T follicular helper cell (primary cell): ENCODE measurements at regions not wholly inside any gene's neighbourhood (a gene's known extent, or its start where the extent isn't known, plus 50 kb on each side); places are given as distances from the start of the nearest gene placed in this dataset.

Experiments used
- DNase-seq: peaks from one replicate; pipeline ENCODE4 v3.0.0-alpha.2; 2020; ENCODE audit warnings: low read depth

GRCh38 chr5:87872986-87873385, 395.7 kb downstream of the TMEM161B start:
- no peak for DNase-seq

- no peak for DNase-seq
Measured at GRCh38 chr5:87868792-87869191, 399.9 kb downstream of the TMEM161B start.

- no peak for DNase-seq
Measured at GRCh38 chr5:87867281-87867680, 401.4 kb downstream of the TMEM161B start.

- DNase-seq, result no peak
Measured at GRCh38 chr5:87853541-87853940, 415.1 kb downstream of the TMEM161B start.

- DNase-seq, result no peak
Measured at GRCh38 chr5:87851603-87852002, 417.0 kb downstream of the TMEM161B start.

GRCh38 chr5:87850843-87851242, 417.8 kb downstream of the TMEM161B start:
- DNase-seq, result no peak

GRCh38 chr5:87845734-87846133, 422.9 kb downstream of the TMEM161B start:
- DNase-seq, result no peak

- DNase-seq, result no peak
Measured at GRCh38 chr5:87844866-87845265, 423.8 kb downstream of the TMEM161B start.

- no peak for DNase-seq
Measured at GRCh38 chr5:87844449-87844848, 424.2 kb downstream of the TMEM161B start.

GRCh38 chr5:87836696-87837095, 424.0 kb upstream of the CCNH start:
- DNase-seq, result no peak

GRCh38 chr5:87831499-87831898, 418.8 kb upstream of the CCNH start:
- DNase-seq, result no peak

- no peak for DNase-seq
Measured at GRCh38 chr5:87829217-87829551, 416.5 kb upstream of the CCNH start.

- DNase-seq, result no peak
Measured at GRCh38 chr5:87828545-87829216, 416.0 kb upstream of the CCNH start.

GRCh38 chr5:87827539-87827938, 414.8 kb upstream of the CCNH start:
- no peak for DNase-seq

- no peak for DNase-seq
Measured at GRCh38 chr5:87826507-87826906, 413.8 kb upstream of the CCNH start.

GRCh38 chr5:87825583-87825982, 412.9 kb upstream of the CCNH start:
- no peak for DNase-seq

- DNase-seq, result no peak
Measured at GRCh38 chr5:87807783-87808182, 395.1 kb upstream of the CCNH start.

GRCh38 chr5:87803352-87803751, 390.6 kb upstream of the CCNH start:
- DNase-seq, result no peak

GRCh38 chr5:87791869-87792268, 379.1 kb upstream of the CCNH start:
- no peak for DNase-seq

- no peak for DNase-seq
Measured at GRCh38 chr5:87788416-87788815, 375.7 kb upstream of the CCNH start.

- no peak for DNase-seq
Measured at GRCh38 chr5:87787625-87788256, 375.0 kb upstream of the CCNH start.

GRCh38 chr5:87787086-87787485, 374.4 kb upstream of the CCNH start:
- no peak for DNase-seq

- DNase-seq, result no peak
Measured at GRCh38 chr5:87786471-87786870, 373.7 kb upstream of the CCNH start.
